ENCODE measurements at regions not wholly inside any gene's neighbourhood (a gene's known extent, or its start where the extent isn't known, plus 50 kb on each side); places are given as distances from the start of the nearest gene placed in this dataset.

DNA sequence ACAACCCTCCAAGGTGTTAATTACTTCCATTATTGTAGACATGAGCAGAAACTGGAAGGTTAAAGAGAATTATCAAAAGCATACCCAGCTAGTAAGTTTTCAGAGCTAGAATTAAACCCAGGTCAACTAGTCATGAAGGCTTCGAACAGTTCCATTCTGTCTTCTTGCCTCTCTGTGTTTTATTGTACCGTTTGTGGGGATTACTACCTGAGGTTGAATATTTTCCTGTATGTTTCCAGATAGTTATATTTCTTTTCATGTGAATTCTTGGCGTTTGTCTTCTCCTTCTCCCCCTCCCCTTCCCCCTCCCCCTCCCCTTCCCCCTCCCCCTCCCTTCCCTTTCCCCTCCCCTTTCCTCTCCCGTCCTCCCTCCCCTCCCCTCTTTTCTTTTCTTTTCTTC lies 218.0 kb upstream of the GALNT17 start:
- H3K4me3 ChIP-seq: no peak overlapping the region
- peaks cover 13% of the 10 kb centered on the region for H3K27me3 ChIP-seq (ENCODE audit: low read depth)
- no peaks in the 10 kb centered on the region for H3K9me3 ChIP-seq (replicated peaks)
- no peaks in the 10 kb centered on the region for H3K4me1 ChIP-seq
- no peak overlapping the region for H3K27ac ChIP-seq (replicated peaks)
- H3K36me3 ChIP-seq: no peaks in the 10 kb centered on the region
- intact Hi-C loops (cut with micrococcal nuclease): no loop called here
- DNase-seq: no peak
- TF ChIP-seq, protein P1, sequence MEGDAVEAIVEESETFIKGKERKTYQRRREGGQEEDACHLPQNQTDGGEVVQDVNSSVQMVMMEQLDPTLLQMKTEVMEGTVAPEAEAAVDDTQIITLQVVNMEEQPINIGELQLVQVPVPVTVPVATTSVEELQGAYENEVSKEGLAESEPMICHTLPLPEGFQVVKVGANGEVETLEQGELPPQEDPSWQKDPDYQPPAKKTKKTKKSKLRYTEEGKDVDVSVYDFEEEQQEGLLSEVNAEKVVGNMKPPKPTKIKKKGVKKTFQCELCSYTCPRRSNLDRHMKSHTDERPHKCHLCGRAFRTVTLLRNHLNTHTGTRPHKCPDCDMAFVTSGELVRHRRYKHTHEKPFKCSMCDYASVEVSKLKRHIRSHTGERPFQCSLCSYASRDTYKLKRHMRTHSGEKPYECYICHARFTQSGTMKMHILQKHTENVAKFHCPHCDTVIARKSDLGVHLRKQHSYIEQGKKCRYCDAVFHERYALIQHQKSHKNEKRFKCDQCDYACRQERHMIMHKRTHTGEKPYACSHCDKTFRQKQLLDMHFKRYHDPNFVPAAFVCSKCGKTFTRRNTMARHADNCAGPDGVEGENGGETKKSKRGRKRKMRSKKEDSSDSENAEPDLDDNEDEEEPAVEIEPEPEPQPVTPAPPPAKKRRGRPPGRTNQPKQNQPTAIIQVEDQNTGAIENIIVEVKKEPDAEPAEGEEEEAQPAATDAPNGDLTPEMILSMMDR (IDR thresholded peaks at IDR 0.05; ENCODE audit: borderline replicate concordance): no peak

DNA sequence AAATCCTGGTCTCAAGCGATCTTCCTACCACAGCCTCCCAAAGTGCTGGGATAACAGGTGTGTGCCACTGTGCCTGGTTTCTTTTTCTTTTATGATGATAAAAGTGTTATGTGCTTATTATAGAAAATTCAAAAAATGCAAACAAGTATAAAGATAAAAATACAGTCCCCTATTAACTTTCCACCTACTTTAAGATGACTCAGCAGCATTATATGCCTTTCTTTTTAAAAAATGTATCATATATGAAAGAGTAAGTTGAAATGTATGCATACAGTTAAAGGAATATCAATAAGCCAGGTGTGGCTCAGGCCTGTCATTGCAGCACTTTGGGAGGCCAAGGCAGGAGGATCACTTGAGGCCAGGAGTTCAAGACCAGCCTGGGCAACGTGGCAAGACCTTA lies 216.9 kb upstream of the GALNT17 start:
- Histone ChIP-seq H3K27me3 (ENCODE audit: low read depth) (peaks cover 13% of the 10 kb centered on the region), H3K36me3 (no peaks in the 10 kb centered on the region), H3K4me1 (no peaks in the 10 kb centered on the region), H3K9me3 (replicated peaks) (no peaks in the 10 kb centered on the region), H3K27ac (replicated peaks) (no peak overlapping the region), H3K4me3 (no peak overlapping the region)
- no peak for DNase-seq
- intact Hi-C loops (cut with micrococcal nuclease): no loop called here
- TF ChIP-seq, protein P1 (IDR thresholded peaks at IDR 0.05; ENCODE audit: borderline replicate concordance): no peak

DNA sequence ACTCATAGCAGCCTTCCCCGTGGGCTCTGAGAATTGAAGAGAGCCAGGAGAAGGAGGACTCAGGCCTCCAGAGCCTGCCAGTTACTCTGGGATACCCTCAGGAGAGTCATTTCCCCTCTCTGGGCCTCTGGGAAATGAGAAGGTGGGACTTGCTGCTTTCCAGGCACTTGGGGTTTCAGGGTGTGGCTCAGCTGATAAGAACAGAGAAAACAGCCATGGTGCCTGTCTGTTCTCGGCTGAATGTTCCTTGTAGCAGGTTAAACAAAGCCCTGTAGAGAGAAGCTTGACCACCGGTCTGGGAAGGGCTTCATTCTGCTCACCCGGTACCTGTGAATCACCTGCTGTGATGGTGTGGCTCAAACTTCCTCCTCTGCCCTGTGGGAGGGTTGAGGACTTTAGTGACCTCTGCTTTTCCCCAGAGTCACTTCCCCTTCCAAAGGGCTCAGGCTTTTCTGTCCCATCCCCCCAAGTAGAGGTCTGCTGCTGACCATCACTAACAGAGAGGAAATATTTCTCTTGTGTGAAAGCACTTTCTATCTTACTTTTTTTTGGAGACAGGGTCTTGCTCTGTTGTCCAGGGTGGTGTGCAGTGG lies 212.4 kb upstream of the GALNT17 start:
- peaks cover 25% of the 10 kb centered on the region for H3K27me3 ChIP-seq (ENCODE audit: low read depth)
- no peaks in the 10 kb centered on the region for H3K4me1 ChIP-seq
- H3K9me3 ChIP-seq (replicated peaks): no peaks in the 10 kb centered on the region
- intact Hi-C loops (cut with micrococcal nuclease): no loop called here
- no peak overlapping the region for H3K27ac ChIP-seq (replicated peaks)
- H3K36me3 ChIP-seq: no peaks in the 10 kb centered on the region
- no peak for DNase-seq
- no peak overlapping the region for H3K4me3 ChIP-seq
- TF ChIP-seq, protein P1 (IDR thresholded peaks at IDR 0.05; ENCODE audit: borderline replicate concordance): no peak

DNA sequence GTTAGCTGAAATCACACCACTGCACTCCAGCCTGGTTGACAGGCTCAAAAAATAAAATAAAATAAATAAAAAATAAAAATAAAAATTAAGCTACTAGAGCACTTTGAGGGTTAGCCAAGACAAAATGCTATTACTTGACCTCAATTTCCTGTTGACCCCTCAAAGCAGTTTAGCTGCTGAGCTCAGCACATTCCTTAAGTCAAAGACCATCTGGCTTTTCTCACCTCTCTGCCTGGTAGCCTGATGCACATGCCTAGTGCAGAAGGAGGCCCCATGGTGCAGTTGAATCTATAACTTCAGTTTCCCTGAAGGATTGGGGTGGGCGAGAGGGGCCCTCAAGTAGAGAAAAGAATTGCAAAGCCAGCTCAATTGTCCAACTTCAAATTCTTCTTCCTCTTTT lies 211.1 kb upstream of the GALNT17 start:
- TF ChIP-seq, protein P1 (IDR thresholded peaks at IDR 0.05; ENCODE audit: borderline replicate concordance): no peak
- intact Hi-C loops (cut with micrococcal nuclease): no loop called here
- Histone ChIP-seq H3K36me3 (no peaks in the 10 kb centered on the region), H3K27me3 (ENCODE audit: low read depth) (peaks cover 37% of the 10 kb centered on the region), H3K27ac (replicated peaks) (no peak overlapping the region), H3K9me3 (replicated peaks) (no peaks in the 10 kb centered on the region), H3K4me1 (no peaks in the 10 kb centered on the region), H3K4me3 (no peak overlapping the region)
- DNase-seq: no peak

DNA sequence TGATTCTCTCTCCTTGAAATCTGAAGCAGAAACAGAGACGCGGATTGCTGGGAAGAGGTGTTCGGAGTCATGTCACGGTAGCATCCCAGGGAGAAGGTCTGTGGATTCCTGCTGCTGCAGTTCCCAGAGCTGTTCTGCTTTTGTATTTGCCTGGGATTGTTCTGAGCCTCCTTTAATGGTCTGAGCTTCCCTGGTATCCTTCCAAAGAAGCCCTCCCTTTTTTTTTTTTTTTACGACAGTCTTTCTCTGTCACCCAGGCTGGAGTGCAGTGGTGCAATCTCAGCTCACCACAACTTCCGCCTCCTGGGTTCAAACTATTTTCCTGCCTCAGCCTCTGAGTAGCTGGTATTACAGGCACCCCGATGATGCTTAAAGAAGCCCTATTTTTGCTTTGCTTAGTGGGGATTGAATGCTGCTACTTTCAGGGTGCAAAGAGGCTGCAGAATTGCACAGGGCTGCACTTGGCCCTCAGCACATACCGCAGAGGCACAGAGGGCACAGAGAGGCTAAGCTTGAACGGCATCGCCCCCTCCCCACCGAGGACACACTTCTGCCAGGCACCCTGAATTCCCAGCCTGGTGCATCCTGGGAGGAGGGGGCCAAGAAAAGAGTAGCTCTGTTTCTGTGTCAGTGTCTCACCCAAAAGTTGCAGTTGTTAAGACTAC lies 208.6 kb upstream of the GALNT17 start:
- no peak overlapping the region for H3K4me3 ChIP-seq
- TF ChIP-seq, protein P1 (IDR thresholded peaks at IDR 0.05; ENCODE audit: borderline replicate concordance): no peak
- H3K36me3 ChIP-seq: no peaks in the 10 kb centered on the region
- DNase-seq: no peak
- no peak overlapping the region for H3K27ac ChIP-seq (replicated peaks)
- H3K27me3 ChIP-seq (ENCODE audit: low read depth): peaks cover 33% of the 10 kb centered on the region
- no peaks in the 10 kb centered on the region for H3K9me3 ChIP-seq (replicated peaks)
- H3K4me1 ChIP-seq: no peaks in the 10 kb centered on the region
- intact Hi-C loops (cut with micrococcal nuclease): no loop called here
